Loucy (cell line): ENCODE measurements at regions not wholly inside any gene's neighbourhood (a gene's known extent, or its start where the extent isn't known, plus 50 kb on each side); places are given as distances from the start of the nearest gene placed in this dataset.

Experiments used
- CTCF ChIP-seq: fragments of 200-600 bp; sonication (generic); conservative IDR thresholded peaks from 2 replicates; pipeline ENCODE4 v1.5.1; 2014; ENCODE audit warnings: mild to moderate bottlenecking, antibody characterized with exemption, low read length
- EZH2phosphoT487 ChIP-seq: fragments of 200-600 bp; IDR thresholded peaks from 2 replicates; pipeline ENCODE4 v1.6.1; 2018; ENCODE audit warnings: antibody characterized with exemption, mild to moderate bottlenecking, moderate library complexity, borderline replicate concordance

GRCh38 chr9:12629067-12629466 is 64.1 kb upstream of the TYRP1 start:
- TF ChIP-seq CTCF (no peak), EZH2phosphoT487 (no peak)
